GM18867 (cell line): ENCODE measurements at regions not wholly inside any gene's neighbourhood (a gene's known extent, or its start where the extent isn't known, plus 50 kb on each side); places are given as distances from the start of the nearest gene placed in this dataset.

ENCODE experiments used
- ATAC-seq: cut with Tn5 transposase; IDR thresholded peaks from one replicate; pipeline ENCODE4 v1.9.1; 2021; ENCODE audit warnings: mild to moderate bottlenecking, moderate library complexity; ENCODE audit not compliant: unreplicated experiment

- ATAC-seq: no peak
Observed at GRCh38 chr12:115205755-115206308, 521.9 kb upstream of the TBX3 start.

GRCh38 chr12:115204957-115205754 is 521.2 kb upstream of the TBX3 start:
- ATAC-seq: no peak

DNA sequence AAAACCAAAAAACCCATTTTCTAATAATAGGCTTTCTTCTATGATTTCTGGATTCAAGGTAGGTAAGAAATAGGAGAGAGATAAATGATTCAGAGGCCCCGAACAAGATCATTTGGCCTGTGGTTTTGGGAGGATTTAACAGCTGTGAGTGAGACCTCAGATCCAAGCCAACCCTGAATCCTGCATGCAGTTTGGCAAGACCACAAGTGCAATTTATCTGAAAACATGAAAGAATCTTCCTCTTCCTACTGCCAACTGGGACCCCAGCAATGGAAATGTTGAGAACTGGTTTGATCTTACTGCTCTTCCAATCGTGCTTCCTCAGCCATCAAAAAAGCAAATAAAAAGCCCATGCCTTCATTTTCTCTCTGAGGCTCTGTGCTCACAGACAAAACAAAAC is 519.7 kb upstream of the TBX3 start:
- ATAC-seq: no peak

- ATAC-seq: no peak
Observed at GRCh38 chr12:115201966-115202365, 518.0 kb upstream of the TBX3 start.

DNA sequence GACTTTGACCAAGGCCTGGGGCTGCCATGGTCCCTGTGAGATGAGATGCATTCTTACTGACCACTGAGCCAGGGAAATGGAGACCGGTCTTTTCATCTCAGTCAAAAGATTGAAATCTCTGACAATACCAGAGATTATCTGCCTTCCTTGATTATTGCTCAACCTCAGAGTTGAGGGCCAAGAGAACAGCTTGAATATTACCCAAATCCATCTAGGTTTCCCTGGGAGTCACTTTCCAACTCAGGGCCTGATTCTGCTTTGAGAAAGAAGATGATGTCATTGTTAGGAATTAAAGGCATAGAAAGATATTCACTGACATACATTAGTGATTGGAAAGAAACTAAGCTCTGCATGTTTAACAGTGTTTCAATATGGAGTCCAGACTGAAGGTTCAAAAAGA is 515.9 kb upstream of the TBX3 start:
- ATAC-seq: no peak

GRCh38 chr12:115194857-115195256 is 510.9 kb upstream of the TBX3 start:
- ATAC-seq: no peak

- no peak for ATAC-seq
Observed at GRCh38 chr12:115194448-115194847, 510.5 kb upstream of the TBX3 start.

GRCh38 chr12:115191342-115191741 is 507.4 kb upstream of the TBX3 start:
- no peak for ATAC-seq

DNA sequence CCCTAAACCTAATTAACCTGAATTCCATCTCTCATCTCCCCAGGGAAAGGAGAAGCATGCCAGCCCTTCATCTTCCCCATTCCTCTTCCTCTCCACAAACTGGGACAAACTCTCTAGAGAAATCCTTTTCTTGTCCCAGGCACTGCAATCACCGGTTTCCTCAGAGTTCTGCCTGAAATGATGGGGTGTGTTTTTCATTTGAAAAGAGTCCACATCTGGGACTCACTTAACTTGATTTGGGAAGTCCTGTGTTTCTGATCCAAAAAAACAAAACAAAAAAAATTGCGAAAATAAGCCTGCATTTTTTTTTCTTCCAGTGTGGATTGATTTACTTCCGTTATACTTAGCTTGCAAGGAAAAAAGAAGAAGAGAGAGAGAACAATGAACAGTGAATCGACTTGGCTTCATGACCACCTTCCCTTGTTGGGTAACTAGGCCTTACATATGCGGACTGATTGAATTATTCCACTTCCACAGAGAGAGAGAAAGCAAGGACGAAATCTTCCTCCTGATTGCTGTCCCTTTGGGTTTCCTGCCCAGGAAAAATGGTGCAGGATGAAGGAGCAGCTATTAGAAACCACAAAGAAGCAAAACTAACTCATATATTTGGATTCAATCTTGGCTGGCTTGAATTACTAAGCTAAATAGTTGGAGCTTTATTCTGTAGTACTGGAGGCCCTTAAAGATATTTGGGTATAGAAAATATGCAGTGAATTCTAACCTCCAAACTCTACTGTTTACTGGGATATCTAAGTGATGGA is 506.2 kb upstream of the TBX3 start:
- ATAC-seq: no peak

- no peak for ATAC-seq
Observed at GRCh38 chr12:115185506-115185905, 501.5 kb upstream of the TBX3 start.

DNA sequence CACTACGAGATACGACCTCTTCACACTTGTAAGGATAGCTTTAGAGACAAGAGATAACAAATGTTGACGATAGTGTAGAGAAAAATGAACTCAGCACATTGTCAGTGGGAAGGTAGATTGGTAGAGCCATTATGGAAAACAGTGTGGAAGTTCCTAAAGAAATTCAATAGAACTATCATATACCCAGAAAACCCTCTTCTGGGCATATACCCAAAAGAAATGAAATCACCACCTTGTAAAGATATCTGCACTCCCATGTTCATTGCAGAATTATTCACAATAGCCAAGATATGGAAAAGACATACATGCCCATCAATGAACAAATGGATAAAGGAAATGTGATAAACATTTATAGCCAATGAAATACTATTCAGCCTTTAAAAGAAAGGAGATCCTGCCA is 499.8 kb upstream of the TBX3 start:
- ATAC-seq: no peak

DNA sequence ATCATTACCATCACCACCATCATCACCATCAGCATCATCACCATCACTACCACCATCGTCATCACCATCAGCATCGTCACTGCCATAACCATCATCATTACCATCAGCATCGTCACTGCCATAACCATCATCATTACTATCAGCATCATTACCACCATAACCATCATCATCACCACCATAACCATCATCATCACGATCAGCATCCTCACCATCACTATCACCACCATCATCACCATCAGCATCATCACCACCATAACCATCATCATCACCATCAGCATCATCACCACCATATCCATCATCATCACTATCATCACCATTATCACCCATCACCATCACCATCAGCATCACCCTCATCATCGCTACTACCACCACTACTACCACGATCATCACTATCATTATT is 493.9 kb upstream of the TBX3 start:
- ATAC-seq: no peak

- no peak for ATAC-seq
Observed at GRCh38 chr12:115176741-115177400, 492.9 kb upstream of the TBX3 start.

DNA sequence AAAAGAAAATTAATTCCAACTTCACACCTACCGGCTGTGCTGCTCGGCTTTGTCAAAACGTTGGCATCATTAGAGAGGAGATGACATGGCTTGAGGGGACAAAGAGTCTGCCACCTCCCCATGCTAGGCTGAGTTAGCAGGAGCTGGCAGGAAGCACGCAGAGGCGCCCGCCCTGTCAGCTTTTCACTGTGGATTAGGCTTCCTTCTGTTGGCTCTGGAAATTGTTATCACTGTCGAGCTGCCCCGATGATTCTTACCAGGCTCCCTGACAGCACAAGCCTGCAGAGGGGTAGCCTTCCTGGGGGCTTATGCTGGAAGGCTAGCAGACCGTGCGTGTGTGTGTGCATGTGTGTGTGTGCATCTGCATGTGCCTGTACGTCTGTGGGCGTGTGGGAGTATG is 490.9 kb upstream of the TBX3 start:
- ATAC-seq: no peak

GRCh38 chr12:115172521-115172920 is 488.5 kb upstream of the TBX3 start:
- no peak for ATAC-seq

- ATAC-seq: no peak
Observed at GRCh38 chr12:115169981-115170380, 486.0 kb upstream of the TBX3 start.

DNA sequence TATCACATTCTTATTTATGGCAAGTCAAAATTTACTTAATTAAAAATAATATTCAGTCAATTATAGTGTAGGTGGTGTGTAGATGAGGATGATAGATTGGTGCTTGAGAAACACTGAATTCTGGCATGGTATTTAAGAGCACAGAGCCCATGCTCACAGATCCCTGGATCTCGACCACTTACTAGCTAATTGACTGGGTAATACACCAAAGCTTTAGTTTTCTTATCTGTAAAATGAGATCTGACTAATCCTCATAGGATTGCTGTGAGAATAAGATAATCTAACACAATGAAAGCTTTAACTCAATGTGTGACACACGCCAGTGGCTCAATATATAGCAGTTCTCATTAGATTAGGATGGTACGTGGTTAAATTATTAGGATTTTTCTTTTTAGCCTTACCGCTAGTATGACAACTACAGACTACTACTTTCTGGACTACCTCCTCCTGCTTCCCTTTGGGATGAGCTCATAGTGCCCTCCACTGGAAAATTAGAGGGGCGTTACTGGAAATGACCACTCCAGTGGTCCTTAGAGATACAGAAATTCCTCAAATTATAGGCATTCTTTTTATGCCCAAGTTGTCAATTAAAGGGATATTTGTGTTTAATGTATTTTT is 482.8 kb upstream of the TBX3 start:
- ATAC-seq: no peak

- ATAC-seq: no peak
Observed at GRCh38 chr12:115163710-115164109, 479.7 kb upstream of the TBX3 start.

- no peak for ATAC-seq
Observed at GRCh38 chr12:115160271-115161128, 476.5 kb upstream of the TBX3 start.

DNA sequence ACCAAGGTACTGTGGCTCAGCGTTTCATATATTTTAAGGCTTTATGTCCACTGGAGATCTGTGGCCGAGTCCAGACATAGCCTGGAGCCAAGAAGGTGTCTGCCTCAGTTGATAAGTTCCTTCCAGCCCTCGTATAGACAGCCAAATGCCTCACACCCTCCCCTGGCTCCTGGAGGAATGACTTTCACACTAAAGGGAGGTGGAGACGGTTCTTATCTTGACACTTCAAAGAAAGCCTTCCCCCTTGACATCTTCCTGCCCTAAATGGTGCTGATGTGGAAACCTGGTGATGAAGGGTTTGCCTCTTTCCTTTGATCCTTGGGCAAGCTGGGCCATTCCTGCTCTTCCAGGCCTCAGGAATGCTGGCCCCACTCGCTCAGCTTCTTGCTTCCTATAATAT is 474.8 kb upstream of the TBX3 start:
- ATAC-seq: no peak
